Astrocyte (in vitro differentiated cells and primary cell): ENCODE measurements at regions not wholly inside any gene's neighbourhood (a gene's known extent, or its start where the extent isn't known, plus 50 kb on each side); places are given as distances from the start of the nearest gene placed in this dataset.

Experiments used
- CTCF ChIP-seq: IDR thresholded peaks from 2 replicates; pipeline ENCODE4 v1.5.1; 2011; ENCODE audit warnings: low read depth, mild to moderate bottlenecking, inconsistent platforms, low read length, moderate library complexity; ENCODE audit not compliant: insufficient read depth
- EZH2 ChIP-seq: IDR thresholded peaks from 2 replicates; pipeline ENCODE4 v1.6.1; 2012; ENCODE audit warnings: mild to moderate bottlenecking, low read length, inconsistent platforms; ENCODE audit not compliant: insufficient read depth

GRCh38 chr12:94851396-94852028 lies 152.0 kb downstream of the NDUFA12 start:
- TF ChIP-seq CTCF (no peak), EZH2 (no peak)
